Activated CD8-positive, alpha-beta memory T cell treated with anti-CD3 and anti-CD28 coated beads, Interleukin-2, amount 50 U/mL, for 24 hours (primary cell): ENCODE measurements at regions not wholly inside any gene's neighbourhood (a gene's known extent, or its start where the extent isn't known, plus 50 kb on each side); places are given as distances from the start of the nearest gene placed in this dataset.
"Not testable (repeated sequence)": the region's sequence is repeated elsewhere in the genome, so short reads cannot be mapped to it uniquely, and the experiment has no call there.

Experiments used
- DNase-seq: peaks from one replicate; pipeline ENCODE4 v3.0.0-alpha.2; 2020; ENCODE audit errors: extremely low read depth

- no peak for DNase-seq
Observed at GRCh38 chr9:135379540-135380267, 99.9 kb upstream of the PPP1R26 start.

DNA sequence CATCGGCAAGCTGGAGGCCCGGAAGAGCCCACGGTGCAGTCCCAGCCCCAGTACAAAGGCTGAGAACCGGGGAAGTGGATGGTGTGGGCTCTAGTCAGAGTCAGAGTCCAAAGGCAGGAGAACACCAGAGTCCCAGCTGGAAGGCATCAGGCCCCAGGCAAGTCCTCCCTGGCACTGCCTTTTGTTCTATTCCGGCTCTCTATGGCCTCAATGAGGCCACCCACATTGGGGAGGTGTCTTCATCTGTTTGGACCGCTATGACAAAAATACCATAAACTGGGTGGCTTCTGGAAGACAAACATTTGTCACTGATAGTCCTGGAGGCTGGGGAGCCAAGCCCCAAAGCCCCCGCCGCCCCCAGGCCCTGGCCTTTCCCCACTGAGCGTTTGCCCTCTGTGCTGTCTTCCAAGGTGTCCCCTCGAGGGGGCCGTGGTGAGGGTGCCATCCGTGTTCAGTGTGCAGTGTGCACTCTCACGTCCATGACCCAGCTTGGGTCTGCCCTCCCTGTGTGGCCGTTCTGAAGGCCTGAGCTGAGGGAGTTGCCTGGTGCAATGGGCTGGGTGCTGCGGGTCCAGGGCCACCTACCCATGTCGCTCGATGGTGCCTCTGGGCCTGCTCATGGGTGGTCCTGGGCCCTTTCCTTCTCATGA, 99.1 kb upstream of the PPP1R26 start:
- no peak for DNase-seq

GRCh38 chr9:135381762-135382310, 97.7 kb upstream of the PPP1R26 start:
- no peak for DNase-seq

- no peak for DNase-seq
Observed at GRCh38 chr9:135384226-135384625, 95.4 kb upstream of the PPP1R26 start.

DNA sequence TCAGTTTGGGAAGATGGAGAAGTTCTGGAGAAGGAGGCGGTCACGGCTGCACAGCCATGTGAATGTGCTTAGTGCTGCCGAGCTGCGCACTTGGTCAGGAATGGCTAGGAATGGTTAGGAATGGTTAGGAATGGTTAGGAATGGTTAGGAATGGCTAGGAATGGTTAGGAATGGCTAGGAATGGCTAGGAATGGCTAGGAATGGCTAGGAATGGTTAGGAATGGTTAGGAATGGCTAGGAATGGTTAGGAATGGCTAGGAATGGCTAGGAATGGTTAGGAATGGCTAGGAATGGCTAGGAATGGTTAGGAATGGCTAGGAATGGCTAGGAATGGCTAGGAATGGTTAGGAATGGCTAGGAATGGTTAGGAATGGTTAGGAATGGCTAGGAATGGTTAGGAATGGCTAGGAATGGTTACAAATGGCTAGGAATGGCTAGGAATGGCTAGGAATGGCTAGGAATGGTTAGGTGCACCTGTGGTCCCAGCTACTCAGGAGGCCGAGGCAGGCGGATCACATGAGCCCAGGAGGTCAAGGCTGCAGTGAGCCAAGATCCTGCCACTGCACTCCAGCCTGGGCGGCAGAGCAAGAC, 94.7 kb upstream of the PPP1R26 start:
- not testable (repeated sequence) for DNase-seq

DNA sequence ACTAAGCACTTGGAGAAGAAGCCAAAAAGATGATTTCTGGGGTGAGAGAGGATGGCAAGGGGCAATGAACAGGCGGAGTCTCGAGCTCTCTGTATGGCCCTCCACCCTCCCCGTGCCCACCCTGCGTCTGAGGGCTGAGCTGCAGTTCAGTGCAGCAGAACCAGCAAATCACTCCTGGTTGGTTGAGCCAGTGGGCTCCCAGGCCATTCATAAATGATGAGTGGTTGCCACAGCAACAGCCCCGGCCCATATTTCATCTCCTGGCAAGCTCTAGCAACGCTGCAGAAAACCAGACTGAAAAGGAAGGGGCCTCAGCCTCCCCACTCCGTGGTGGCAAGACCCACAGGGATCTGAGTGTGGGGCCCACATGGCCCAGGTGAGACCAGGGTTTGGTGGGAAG, 93.8 kb upstream of the PPP1R26 start:
- no peak for DNase-seq

DNA sequence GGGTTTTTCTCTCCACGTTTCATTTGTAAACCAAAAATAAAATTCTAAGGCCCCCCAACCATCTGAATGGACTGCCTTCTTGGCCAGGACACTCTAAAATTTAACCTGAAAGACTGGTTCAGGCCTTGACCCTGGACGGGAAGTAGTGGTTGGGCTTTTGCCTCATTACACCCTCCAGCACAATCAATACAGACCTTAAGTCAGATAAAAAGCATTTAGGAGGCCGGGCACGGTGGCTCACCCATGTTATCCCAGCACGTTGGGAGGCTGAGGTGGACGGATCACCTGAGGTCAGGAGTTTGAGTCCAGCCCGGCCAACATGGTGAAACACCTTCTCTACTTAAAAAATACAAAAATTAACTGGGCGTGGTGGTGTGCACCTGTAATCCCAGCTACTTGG, 91.6 kb upstream of the PPP1R26 start:
- DNase-seq, result no peak

- DNase-seq, result no peak
Observed at GRCh38 chr9:135388530-135388929, 91.1 kb upstream of the PPP1R26 start.

DNA sequence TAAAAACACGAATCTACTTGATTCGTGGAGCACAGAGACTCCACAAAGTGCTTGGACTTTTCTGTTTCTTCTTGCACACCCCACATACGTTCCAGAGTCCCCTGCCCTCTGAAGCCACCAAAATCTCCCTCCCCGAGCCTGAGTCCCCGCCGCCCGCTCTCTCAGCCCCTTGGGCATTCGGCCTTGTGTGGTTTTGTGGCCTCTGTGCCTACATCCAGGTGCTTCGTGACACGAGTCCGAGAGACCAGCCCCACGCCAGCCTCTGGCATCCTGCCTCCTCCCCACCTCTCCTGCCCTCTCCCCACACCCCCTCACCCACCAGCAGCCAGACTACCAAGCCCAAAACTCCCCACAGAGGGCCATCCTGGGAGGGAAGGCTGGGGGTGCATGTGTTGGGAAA, 87.8 kb upstream of the PPP1R26 start:
- DNase-seq, result no peak

DNA sequence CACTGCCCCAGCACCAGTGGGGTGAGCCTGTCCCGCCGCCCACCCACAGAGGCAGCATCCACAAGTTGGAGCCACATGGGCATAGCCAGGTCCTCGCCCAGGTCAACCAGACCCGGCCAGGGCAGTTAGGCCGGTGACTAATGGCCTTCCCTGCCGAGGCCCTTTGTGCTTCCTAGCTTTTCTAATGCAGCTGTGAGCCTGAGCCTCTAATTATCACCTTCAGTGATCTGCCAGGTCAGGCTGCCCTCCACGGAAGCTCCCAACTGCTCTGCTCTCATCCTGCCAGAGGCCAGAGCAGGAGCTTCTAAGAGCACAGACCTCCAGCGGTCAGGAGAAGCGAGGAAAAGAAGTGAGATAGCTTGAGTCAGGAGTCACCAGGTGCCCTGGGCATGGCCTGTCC, 87.1 kb upstream of the PPP1R26 start:
- no peak for DNase-seq

DNA sequence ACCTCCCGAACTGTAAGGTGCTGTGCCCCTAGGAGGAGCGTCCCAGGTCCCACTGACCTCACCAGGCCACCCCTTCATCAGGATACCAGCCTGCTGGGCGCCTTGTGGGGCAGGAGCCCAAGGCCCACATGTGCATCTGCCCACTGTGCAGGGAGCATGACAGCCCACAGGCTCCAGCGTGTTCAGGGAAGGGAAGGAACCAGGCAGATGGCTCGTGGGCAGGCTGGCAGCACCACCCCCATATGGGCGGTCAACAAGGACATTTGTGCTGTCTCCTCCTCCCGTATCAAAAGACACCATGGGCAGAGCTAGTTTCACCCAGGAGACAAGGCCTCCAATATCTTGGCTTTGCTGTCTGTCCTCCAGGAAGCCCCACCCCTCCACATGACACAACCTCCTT, 85.5 kb upstream of the PPP1R26 start:
- DNase-seq, result no peak

DNA sequence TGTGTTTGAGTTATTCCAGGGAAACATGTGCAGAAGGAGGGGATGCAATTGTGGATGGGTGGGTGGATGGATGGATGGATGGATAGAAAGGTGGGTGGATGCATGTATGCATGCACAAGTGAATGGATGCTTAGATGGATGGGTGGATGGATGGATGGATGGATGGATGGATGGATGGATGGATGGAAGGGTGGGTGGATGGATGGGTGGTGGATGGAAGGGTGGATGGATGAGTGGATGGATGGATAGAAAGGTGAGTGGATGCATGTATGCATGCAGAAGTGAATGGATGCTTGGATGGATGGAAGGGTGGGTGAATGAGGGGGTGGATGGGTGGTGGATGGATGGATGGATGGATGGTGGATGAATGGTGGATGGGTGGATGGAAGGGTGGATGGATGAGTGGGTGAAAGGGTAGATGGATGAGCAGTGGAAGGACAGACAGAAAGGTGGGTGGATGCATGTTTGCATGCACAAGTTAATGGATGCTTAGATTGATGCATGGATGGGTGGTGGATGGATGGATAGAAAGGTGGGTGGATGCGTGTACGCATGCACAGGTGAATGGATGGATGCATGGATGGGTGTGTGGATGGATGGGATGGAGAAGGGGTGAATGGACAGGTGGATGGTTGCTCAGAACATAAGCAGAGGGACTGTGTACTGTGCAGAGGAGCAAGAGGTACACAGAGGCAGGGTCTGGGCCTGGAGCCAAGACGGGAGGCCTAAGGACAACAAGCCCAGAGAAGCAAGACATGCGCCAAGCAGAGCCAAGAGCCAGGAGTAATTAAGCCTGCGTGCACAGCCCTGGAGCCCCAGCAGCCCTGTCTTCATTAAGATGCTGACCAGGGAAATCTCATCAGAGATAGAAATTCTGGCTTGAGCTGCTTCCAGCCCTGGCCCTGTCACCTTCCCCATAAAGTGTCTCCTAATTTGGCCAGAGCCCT, 84.6 kb upstream of the PPP1R26 start:
- no peak for DNase-seq

GRCh38 chr9:135397142-135397541, 82.4 kb upstream of the PPP1R26 start:
- no peak for DNase-seq

GRCh38 chr9:135399000-135399649, 80.5 kb upstream of the PPP1R26 start:
- no peak for DNase-seq

- no peak for DNase-seq
Observed at GRCh38 chr9:135400496-135400895, 79.1 kb upstream of the PPP1R26 start.

DNA sequence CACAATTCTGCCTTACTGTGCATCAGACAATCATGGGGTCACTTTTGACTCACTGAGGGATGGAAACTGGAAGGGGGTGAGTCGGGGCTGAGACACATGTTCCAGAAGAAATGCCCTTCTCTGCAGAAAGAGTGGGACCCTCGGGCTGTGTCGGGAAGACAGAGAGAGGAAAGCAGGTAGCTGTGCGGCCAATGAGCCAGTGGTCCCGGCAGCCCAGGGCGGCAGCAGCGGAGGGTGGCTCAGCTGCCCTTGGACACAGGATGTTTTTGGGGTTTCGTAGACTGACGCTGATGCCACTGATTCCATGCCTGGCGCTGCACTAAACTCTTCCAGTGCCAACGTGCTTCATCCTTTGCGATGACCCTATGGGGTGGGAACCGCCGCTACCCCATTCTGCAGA, 78.4 kb upstream of the PPP1R26 start:
- no peak for DNase-seq

DNA sequence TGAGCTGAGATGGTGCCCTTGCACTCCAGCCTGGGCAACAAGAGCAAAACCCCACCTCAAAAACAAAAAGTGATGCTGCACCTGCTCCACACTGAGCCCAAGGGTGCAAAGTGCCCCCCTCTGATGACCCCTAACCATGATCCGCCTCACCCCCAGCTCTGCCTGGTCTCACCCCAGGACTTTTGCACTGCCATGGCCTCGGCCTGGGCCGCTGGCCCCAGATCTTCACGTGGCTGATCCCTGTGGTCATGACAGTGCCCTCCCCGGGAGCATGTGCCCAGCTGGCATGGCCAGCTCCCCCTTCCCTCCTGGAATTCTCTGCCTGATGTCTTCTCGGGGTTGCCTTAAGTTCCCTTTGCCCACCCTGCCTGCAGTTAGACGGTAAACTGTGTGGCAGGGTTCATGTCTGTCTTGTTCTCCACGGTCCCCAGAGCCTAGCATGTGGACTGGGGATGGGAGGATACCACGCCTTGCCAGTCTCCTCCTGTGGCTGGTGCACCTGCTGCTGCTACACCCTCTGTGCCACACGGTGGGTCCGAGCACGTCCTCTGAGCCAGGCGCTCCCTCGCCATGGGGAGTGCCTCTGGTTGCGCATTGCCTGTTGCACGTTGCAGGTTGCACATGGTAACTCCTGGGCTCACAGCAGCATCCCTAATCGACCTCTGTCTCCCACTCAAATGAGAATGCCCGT, 77.4 kb upstream of the PPP1R26 start:
- DNase-seq, result no peak

DNA sequence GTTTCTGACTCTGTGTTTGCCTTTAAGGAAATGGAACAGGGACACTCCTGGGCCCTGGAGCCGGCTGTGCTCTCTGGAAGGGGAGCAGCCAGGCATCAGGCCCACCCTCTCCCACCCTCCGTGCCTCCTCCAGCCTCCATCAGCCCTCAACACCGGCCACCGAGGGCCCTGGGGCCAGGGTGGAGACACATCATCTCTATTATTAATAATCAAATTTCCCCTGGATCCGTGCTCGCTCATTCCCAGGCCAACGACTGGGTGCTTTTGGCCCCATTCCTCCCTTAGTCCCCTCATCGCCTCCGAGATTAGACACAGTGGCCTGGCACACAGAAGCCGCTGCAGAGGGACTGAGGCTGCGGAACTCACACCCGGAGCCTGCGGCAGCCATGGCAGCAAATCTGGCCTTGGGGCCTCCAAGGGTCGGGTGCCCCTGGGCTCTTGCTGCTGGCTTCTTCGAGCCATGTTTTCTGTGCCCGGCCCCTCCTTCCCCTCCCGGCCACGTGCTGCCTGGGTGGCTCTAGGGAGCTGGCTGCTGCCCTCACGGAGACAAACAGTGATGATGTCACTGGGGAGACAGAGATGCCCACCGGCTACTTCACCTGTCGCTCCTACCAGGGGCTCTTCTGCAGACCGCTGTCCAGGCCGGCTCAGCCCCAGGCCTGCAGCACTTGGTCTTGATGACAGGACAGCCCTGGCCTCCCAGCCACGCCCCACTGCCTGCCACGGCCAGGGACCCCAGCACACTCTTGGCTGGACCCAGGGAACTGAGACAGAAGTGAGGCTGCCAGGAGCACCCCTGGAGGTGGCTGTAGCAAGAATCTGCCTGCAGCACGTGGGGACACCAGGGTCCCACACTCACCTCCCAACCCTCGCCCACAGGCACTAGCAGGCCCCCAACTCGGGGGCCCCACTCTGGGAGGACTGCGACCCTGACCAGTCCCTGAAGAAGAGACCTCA, 76.6 kb upstream of the PPP1R26 start:
- no peak for DNase-seq

DNA sequence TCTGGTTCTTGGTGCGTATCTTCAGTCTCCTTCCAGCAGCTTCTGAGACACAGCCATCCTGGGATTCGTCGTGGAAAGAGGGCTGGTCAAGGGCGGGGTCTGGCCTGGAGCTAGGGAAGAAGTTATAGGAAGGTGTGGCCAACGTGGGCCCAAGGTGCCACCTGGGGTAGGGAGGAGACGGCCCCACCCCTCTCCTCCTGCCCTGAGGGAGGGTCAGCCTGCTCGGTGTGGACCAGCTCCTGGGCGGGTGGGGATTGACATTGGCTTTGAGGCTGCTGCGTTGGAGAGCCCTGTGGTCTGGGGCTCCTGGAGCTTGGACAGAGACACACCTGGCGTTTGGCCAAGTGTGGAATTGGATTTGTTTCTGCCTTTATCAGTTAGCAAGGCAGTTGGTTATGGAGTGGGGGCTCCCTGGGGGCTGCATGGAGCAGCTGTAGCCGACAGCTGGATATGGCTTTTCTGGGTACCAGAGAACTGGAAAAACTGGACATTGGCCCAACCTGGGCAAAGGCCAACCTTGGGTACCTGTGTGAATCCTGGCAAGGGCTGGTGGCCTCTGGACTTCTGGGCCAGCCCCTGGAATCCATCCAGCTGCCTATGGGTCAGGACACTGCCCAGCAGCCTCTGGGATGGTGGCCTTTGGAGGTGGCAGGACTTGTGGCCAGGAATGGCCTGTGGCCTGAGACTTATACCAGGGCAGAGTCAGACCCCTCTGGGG, 75.7 kb upstream of the PPP1R26 start:
- DNase-seq, result no peak
